ENCODE measurements at regions not wholly inside any gene's neighbourhood (a gene's known extent, or its start where the extent isn't known, plus 50 kb on each side); places are given as distances from the start of the nearest gene placed in this dataset.

- ChIA-PET POLR2A (no interaction called here), CTCF (no interaction called here)
- H3K9me3 ChIP-seq (ENCODE audit: control insufficient read depth, insufficient read depth, low read length), result peaks cover 23% of the 10 kb centered on the region
- H3K4me3 ChIP-seq (ENCODE audit: low read depth, low read length), result no peak overlapping the region
- no peak for TF ChIP-seq CTCF (IDR thresholded peaks at IDR 0.05; ENCODE audit: low read depth, low read length)
- DNase-seq (ENCODE audit: low read depth, low spot score), result no peak
- H3K27ac ChIP-seq (ENCODE audit: low read depth, low read length), result no peak overlapping the region
- H3K27me3 ChIP-seq (ENCODE audit: control insufficient read depth, insufficient read depth, low read length), result no peaks in the 10 kb centered on the region
These were observed 461.2 kb upstream of the MGMT start for GRCh38 chr10:129005804-129006203.

- H3K9me3 ChIP-seq (ENCODE audit: control insufficient read depth, insufficient read depth, low read length), result peaks cover 17% of the 10 kb centered on the region
- no peak for DNase-seq (ENCODE audit: low read depth, low spot score)
- no peak overlapping the region for H3K4me3 ChIP-seq (ENCODE audit: low read depth, low read length)
- POLR2A ChIA-PET, result no interaction called here
- no peaks in the 10 kb centered on the region for H3K27me3 ChIP-seq (ENCODE audit: control insufficient read depth, insufficient read depth, low read length)
- no peak overlapping the region for H3K27ac ChIP-seq (ENCODE audit: low read depth, low read length)
- TF ChIP-seq CTCF (IDR thresholded peaks at IDR 0.05; ENCODE audit: low read depth, low read length), result no peak
- CTCF ChIA-PET, result no interaction called here
These were observed 448.5 kb upstream of the MGMT start for GRCh38 chr10:129018511-129018910.

- H3K4me3 ChIP-seq (ENCODE audit: low read depth, low read length), result no peak overlapping the region
- H3K27ac ChIP-seq (ENCODE audit: low read depth, low read length), result no peak overlapping the region
- peaks cover 31% of the 10 kb centered on the region for H3K9me3 ChIP-seq (ENCODE audit: control insufficient read depth, insufficient read depth, low read length)
- ChIA-PET POLR2A (no interaction called here), CTCF (no interaction called here)
- no peak for TF ChIP-seq CTCF (IDR thresholded peaks at IDR 0.05; ENCODE audit: low read depth, low read length)
- no peak for DNase-seq (ENCODE audit: low read depth, low spot score)
- no peaks in the 10 kb centered on the region for H3K27me3 ChIP-seq (ENCODE audit: control insufficient read depth, insufficient read depth, low read length)
These were observed 446.2 kb upstream of the MGMT start for GRCh38 chr10:129020651-129021330.

- Histone ChIP-seq H3K9me3 (ENCODE audit: control insufficient read depth, insufficient read depth, low read length) (peaks cover 33% of the 10 kb centered on the region), H3K27me3 (ENCODE audit: control insufficient read depth, insufficient read depth, low read length) (no peaks in the 10 kb centered on the region), H3K27ac (ENCODE audit: low read depth, low read length) (no peak overlapping the region), H3K4me3 (ENCODE audit: low read depth, low read length) (no peak overlapping the region)
- ChIA-PET POLR2A (no interaction called here), CTCF (no interaction called here)
- no peak for TF ChIP-seq CTCF (IDR thresholded peaks at IDR 0.05; ENCODE audit: low read depth, low read length)
- no peak for DNase-seq (ENCODE audit: low read depth, low spot score)
These were observed 445.3 kb upstream of the MGMT start for GRCh38 chr10:129021594-129022304.

- CTCF ChIA-PET, result no interaction called here
- POLR2A ChIA-PET, result no interaction called here
- DNase-seq (ENCODE audit: low read depth, low spot score), result no peak
These were observed 444.0 kb upstream of the MGMT start for GRCh38 chr10:129023082-129023481.

More at GRCh38 chr10:129023082-129023481, 444.0 kb upstream of the MGMT start:
- no peaks in the 10 kb centered on the region for H3K27me3 ChIP-seq (ENCODE audit: control insufficient read depth, insufficient read depth, low read length)
- no peak for TF ChIP-seq CTCF (IDR thresholded peaks at IDR 0.05; ENCODE audit: low read depth, low read length)
- H3K27ac ChIP-seq (ENCODE audit: low read depth, low read length), result no peak overlapping the region
- H3K9me3 ChIP-seq (ENCODE audit: control insufficient read depth, insufficient read depth, low read length), result peaks cover 24% of the 10 kb centered on the region
- no peak overlapping the region for H3K4me3 ChIP-seq (ENCODE audit: low read depth, low read length)
